H1 (cell line): ENCODE measurements at regions not wholly inside any gene's neighbourhood (a gene's known extent, or its start where the extent isn't known, plus 50 kb on each side); places are given as distances from the start of the nearest gene placed in this dataset.

Experiments
- CTCF ChIA-PET: fragments of 300-600 bp; sonication (Branson Sonifier 250); formaldehyde crosslinking; loops from one replicate; lab custom pipeline; 2021; ENCODE audit not compliant: partially characterized antibody; lab: Charles Lee
- POLR2A ChIA-PET: fragments of 300-600 bp; sonication (Branson Sonifier 250); formaldehyde crosslinking; loops from one replicate; lab custom pipeline; 2021; ENCODE audit warnings: inconsistent platforms; ENCODE audit not compliant: partially characterized antibody; lab: Charles Lee
- DNase-seq, 2 experiments: peaks; one replicate each; pipeline versions ENCODE4 v3.0.0 to v3.0.0-alpha.2; 2010 to 2022; ENCODE audit warnings: low spot score in 2 of 2, low read depth in 1 of 2, mixed read lengths in 1 of 2
- FAIRE-seq: peaks from 2 replicates; lab custom pipeline; 2011; peaks lifted over from hg19 to GRCh38; lab: Jason Lieb, UNC
- H2AFZ ChIP-seq: 2 replicates; pipeline ENCODE4 v1.8.1; 2012; ENCODE audit warnings: low read length, inconsistent platforms
- H2AK5ac ChIP-seq: 2 replicates; pipeline ENCODE4 v1.6.1; 2013; ENCODE audit warnings: low read depth, low read length
- H2BK120ac ChIP-seq: replicated peaks from 2 replicates; pipeline ENCODE3; 2013; ENCODE audit warnings: low read depth, low read length, inconsistent platforms
- H2BK12ac ChIP-seq: 2 replicates; pipeline ENCODE4 v1.6.1; 2013; ENCODE audit warnings: low read depth, low read length
- H2BK15ac ChIP-seq: 2 replicates; pipeline ENCODE4 v1.6.1; 2013; ENCODE audit warnings: low read length
- H2BK20ac ChIP-seq: 2 replicates; pipeline ENCODE4 v1.6.1; 2013; ENCODE audit warnings: low read length
- H2BK5ac ChIP-seq: 2 replicates; pipeline ENCODE4 v1.6.1; 2013; ENCODE audit warnings: low read depth, low read length
- H3K14ac ChIP-seq: 2 replicates; pipeline ENCODE4 v1.6.1; 2013; ENCODE audit warnings: inconsistent platforms; ENCODE audit not compliant: insufficient read length
- H3K18ac ChIP-seq: 2 replicates; pipeline ENCODE4 v1.6.1; 2013; ENCODE audit warnings: low read length; ENCODE audit errors: extremely low read depth
- H3K23ac ChIP-seq: 2 replicates; pipeline ENCODE4 v1.6.1; 2013; ENCODE audit warnings: inconsistent platforms; ENCODE audit not compliant: insufficient read length
- H3K23me2 ChIP-seq: 2 replicates; pipeline ENCODE4 v1.6.1; 2013; ENCODE audit warnings: low read depth, low read length
- H3K27ac ChIP-seq: 2 replicates; pipeline ENCODE4 v1.6.1; 2011; ENCODE audit warnings: low read depth, low read length, inconsistent platforms
- H3K27me3 ChIP-seq, 4 experiments: replicated peaks in 1 of 4; 1 replicate in 1 of 4; 2 replicates in 3 of 4; pipeline versions ENCODE4 v1.6.1 to v1.8.1; 2011 to 2013; ENCODE audit warnings: low read length in 3 of 4, mild to moderate bottlenecking in 3 of 4, inconsistent platforms in 2 of 4, mixed read lengths in 2 of 4, moderate library complexity in 1 of 4; ENCODE audit not compliant: control insufficient read depth in 3 of 4, insufficient read depth in 3 of 4; ENCODE audit errors: extremely low read depth in 1 of 4
- H3K36me3 ChIP-seq, 4 experiments: 2 replicates each; pipeline versions ENCODE4 v1.6.1 to v1.8.1; 2011 to 2013; ENCODE audit warnings: mild to moderate bottlenecking in 4 of 4, low read length in 3 of 4, moderate library complexity in 2 of 4, control low read depth in 1 of 4, inconsistent platforms in 1 of 4; ENCODE audit not compliant: insufficient read depth in 4 of 4, control insufficient read depth in 2 of 4
- H3K4ac ChIP-seq: replicated peaks from 2 replicates; pipeline ENCODE3; 2013; ENCODE audit warnings: low read length, low read depth, mixed read lengths, inconsistent platforms; ENCODE audit not compliant: insufficient read length
- H3K4me1 ChIP-seq, 4 experiments: replicated peaks in 1 of 4; 1 replicate in 1 of 4; 2 replicates in 3 of 4; pipeline versions ENCODE4 v1.6.1 to v1.8.1; 2011 to 2013; ENCODE audit warnings: low read length in 3 of 4, inconsistent platforms in 2 of 4, mixed read lengths in 1 of 4; ENCODE audit not compliant: insufficient read depth in 4 of 4, control insufficient read depth in 3 of 4
- H3K4me2 ChIP-seq, 2 experiments: 2 replicates each; pipeline versions ENCODE4 v1.6.1 to v1.8.1; 2011 to 2013; ENCODE audit warnings: low read depth in 2 of 2, low read length in 2 of 2, control low read depth in 1 of 2, inconsistent platforms in 1 of 2, mild to moderate bottlenecking in 1 of 2; ENCODE audit not compliant: insufficient read depth in 1 of 2
- H3K4me3 ChIP-seq, 4 experiments: fragments of 200-600, 300-600 bp in 1 of 4; sonication (generic), shearing (Covaris generic), sonication (Bioruptor Twin) in 1 of 4; 2 replicates each; pipeline versions ENCODE4 v1.5.1 to v1.8.1; 2011 to 2016; ENCODE audit warnings: low read length in 4 of 4, low read depth in 3 of 4, control low read depth in 2 of 4, inconsistent platforms in 2 of 4, mild to moderate bottlenecking in 2 of 4, mixed read lengths in 1 of 4, moderate library complexity in 1 of 4; ENCODE audit not compliant: insufficient read depth in 2 of 4; ENCODE audit errors: extremely low read depth in 1 of 4
- H3K56ac ChIP-seq: replicated peaks from 2 replicates; pipeline ENCODE3; 2013; ENCODE audit warnings: low read depth, mild to moderate bottlenecking, mixed read lengths, low read length, inconsistent platforms; ENCODE audit not compliant: insufficient read length
- H3K79me1 ChIP-seq: 2 replicates; pipeline ENCODE4 v1.6.1; 2013; ENCODE audit warnings: low read depth, low read length, control low read depth
- H3K79me2 ChIP-seq, 2 experiments: 2 replicates each; pipeline versions ENCODE4 v1.6.1 to v1.8.1; 2012 to 2013; ENCODE audit warnings: low read length in 2 of 2, mild to moderate bottlenecking in 2 of 2, inconsistent platforms in 1 of 2; ENCODE audit not compliant: insufficient read depth in 2 of 2, control insufficient read depth in 1 of 2
- H3K9ac ChIP-seq, 4 experiments: replicated peaks in 1 of 4; 1 replicate in 1 of 4; 2 replicates in 3 of 4; pipeline versions ENCODE4 v1.6.1 to v1.8.1; 2011 to 2013; ENCODE audit warnings: low read depth in 3 of 4, low read length in 3 of 4, control low read depth in 2 of 4, mild to moderate bottlenecking in 2 of 4, moderate library complexity in 2 of 4, inconsistent platforms in 1 of 4; ENCODE audit errors: extremely low read depth in 1 of 4
- H3K9me3 ChIP-seq, 2 experiments: 2 replicates each; pipeline versions ENCODE4 v1.6.1 to v1.8.1; 2012 to 2013; ENCODE audit warnings: mild to moderate bottlenecking in 2 of 2, moderate library complexity in 2 of 2, control low read depth in 1 of 2, inconsistent platforms in 1 of 2, low read depth in 1 of 2, low read length in 1 of 2, mixed read lengths in 1 of 2; ENCODE audit not compliant: insufficient read depth in 2 of 2
- H4K20me1 ChIP-seq, 2 experiments: replicated peaks in 1 of 2; 2 replicates each; pipeline versions ENCODE3 to v1.8.1; 2011 to 2013; ENCODE audit warnings: inconsistent platforms in 2 of 2, low read length in 2 of 2, mild to moderate bottlenecking in 1 of 2; ENCODE audit not compliant: insufficient read depth in 2 of 2, control insufficient read depth in 1 of 2
- H4K5ac ChIP-seq: 2 replicates; pipeline ENCODE4 v1.6.1; 2013; ENCODE audit warnings: low read length, low read depth, mixed read lengths, inconsistent platforms; ENCODE audit not compliant: insufficient read length
- H4K8ac ChIP-seq: 2 replicates; pipeline ENCODE4 v1.8.0; 2013; ENCODE audit warnings: mild to moderate bottlenecking, moderate library complexity, low read length, inconsistent platforms; ENCODE audit not compliant: insufficient read depth; ENCODE audit errors: extremely low read depth
- H4K91ac ChIP-seq: replicated peaks from 2 replicates; pipeline ENCODE3; 2013; ENCODE audit warnings: low read length, mixed read lengths, inconsistent platforms; ENCODE audit not compliant: insufficient read length
- GABPA ChIP-seq: IDR thresholded peaks from 2 replicates; pipeline ENCODE4 v1.6.1; 2011; ENCODE audit warnings: mild to moderate bottlenecking, low read length, moderate library complexity, borderline replicate concordance; ENCODE audit not compliant: insufficient read depth
- JUN ChIP-seq: IDR thresholded peaks from 2 replicates; pipeline ENCODE4 v1.6.1; 2011; ENCODE audit warnings: low read depth, mild to moderate bottlenecking, improper control_type of control experiment, low read length
- RNF2 ChIP-seq: fragments of 200-900, 300-1000 bp; sonication (generic); IDR thresholded peaks from 2 replicates; pipeline ENCODE4 v1.7.1; 2016; ENCODE audit warnings: borderline replicate concordance, low read depth, mild to moderate bottlenecking, antibody characterized with exemption, low read length; ENCODE audit not compliant: poor library complexity, severe bottlenecking; ENCODE audit errors: missing control alignments
- SP2 ChIP-seq: IDR thresholded peaks from 2 replicates; pipeline ENCODE4 v1.6.1; 2012; ENCODE audit warnings: mild to moderate bottlenecking, low read length, inconsistent platforms
- TAF7 ChIP-seq: optimal IDR thresholded peaks from 2 replicates; pipeline ENCODE3; 2011; ENCODE audit warnings: low read depth, mild to moderate bottlenecking, inconsistent platforms, low read length, moderate library complexity, borderline replicate concordance
- WGBS, 2 experiments: shearing (Covaris generic) in 1 of 2; methylation state at CpG; one replicate each; pipeline versions ENCODE4 v1.1.6 to v1.1.7; 2013 to 2015; ENCODE audit warnings: low lambda C conversion rate in 2 of 2, mixed read lengths in 2 of 2, inconsistent platforms in 1 of 2, low coverage in 1 of 2, missing lambda C conversion rate in 1 of 2; ENCODE audit not compliant: insufficient replicate concordance in 2 of 2, insufficient coverage in 1 of 2, insufficient read length in 1 of 2; ENCODE audit errors: extremely low coverage in 1 of 2, missing lambda C conversion rate in 1 of 2; 5-methylcytosine and 5-hydroxymethylcytosine counted together

- no peak overlapping the region for H2BK15ac ChIP-seq
- no peaks in the 10 kb centered on the region for H4K20me1 ChIP-seq
- no peak overlapping the region for H3K56ac ChIP-seq
- H3K79me1 ChIP-seq: no peaks in the 10 kb centered on the region
- no peak overlapping the region for H2BK120ac ChIP-seq
- H4K5ac ChIP-seq: no peak overlapping the region
- H2AFZ ChIP-seq: no peak overlapping the region
- no peak for FAIRE-seq
- H2BK5ac ChIP-seq: no peak overlapping the region
- H3K23ac ChIP-seq: no peak overlapping the region
- no peak overlapping the region for H4K91ac ChIP-seq
- no peaks in the 10 kb centered on the region for H3K9me3 ChIP-seq
- 0% methylated on average over 1 of the region's 1 CpG; no CpG with 5 or more reads in 1 of the 2 experiments for WGBS, 2 experiments
- no peak overlapping the region for H4K8ac ChIP-seq
- no peak overlapping the region for H3K18ac ChIP-seq
- H3K4me1 ChIP-seq: peaks cover 0 to 3% (median 0%) of the 10 kb centered on the region in 4 experiments; a peak in 3 of 7 replicates
- POLR2A ChIA-PET: no interaction called here
- no peaks in the 10 kb centered on the region for H3K36me3 ChIP-seq
- no peak overlapping the region for H2BK12ac ChIP-seq
- CTCF ChIA-PET: no interaction called here
- no peak overlapping the region for H3K14ac ChIP-seq
- no peak overlapping the region for H3K27ac ChIP-seq
- DNase-seq: no peak
- H3K9ac ChIP-seq: no peak overlapping the region
- H3K4me3 ChIP-seq: no peak overlapping the region
- H2BK20ac ChIP-seq: no peak overlapping the region
- no peaks in the 10 kb centered on the region for H3K79me2 ChIP-seq
- H3K4me2 ChIP-seq: no peak overlapping the region
- no peak overlapping the region for H3K4ac ChIP-seq
- no peak overlapping the region for H2AK5ac ChIP-seq
- no peaks in the 10 kb centered on the region for H3K23me2 ChIP-seq
- H3K27me3 ChIP-seq: no peaks in the 10 kb centered on the region
- no peak for TF ChIP-seq TAF7
- TF ChIP-seq RNF2: no peak
- TF ChIP-seq SP2: no peak
- TF ChIP-seq GABPA: no peak
- TF ChIP-seq JUN: no peak
Observed at GRCh38 chr10:6823770-6824169, 243.7 kb upstream of the PRKCQ start.
